ACC112 (cell line): ENCODE measurements at regions not wholly inside any gene's neighbourhood (a gene's known extent, or its start where the extent isn't known, plus 50 kb on each side); places are given as distances from the start of the nearest gene placed in this dataset.

Experiments
- H2AFZ ChIP-seq: fragments of 200-600 bp; sonication (generic); one replicate; pipeline ENCODE4 v1.6.0; 2017; ENCODE audit warnings: antibody characterized with exemption, low read length; ENCODE audit not compliant: unreplicated experiment
- H3K27ac ChIP-seq: fragments of 200-600 bp; sonication (generic); 2 replicates; pipeline ENCODE4 v1.5.1; 2014; ENCODE audit warnings: low read depth, mild to moderate bottlenecking, antibody characterized with exemption, low read length, moderate library complexity
- H3K27me3 ChIP-seq: fragments of 200-600 bp; sonication (generic); 2 replicates; pipeline ENCODE4 v1.6.1; 2014; ENCODE audit warnings: mild to moderate bottlenecking, antibody characterized with exemption, low read length, moderate library complexity, mixed read lengths; ENCODE audit not compliant: insufficient read depth
- H3K36me3 ChIP-seq: fragments of 200-600 bp; sonication (generic); 2 replicates; pipeline ENCODE4 v1.6.1; 2016; ENCODE audit warnings: mild to moderate bottlenecking, antibody characterized with exemption, low read length, moderate library complexity, mixed read lengths; ENCODE audit not compliant: insufficient read depth
- H3K4me1 ChIP-seq: fragments of 200-600 bp; sonication (generic); one replicate; pipeline ENCODE4 v1.6.1; 2016; ENCODE audit warnings: low read length, mixed read lengths; ENCODE audit not compliant: insufficient read depth, unreplicated experiment, control insufficient read depth
- H3K4me3 ChIP-seq: fragments of 200-600 bp; sonication (generic); 2 replicates; pipeline ENCODE4 v1.5.1; 2014; ENCODE audit warnings: mild to moderate bottlenecking, low read depth, low read length
- H3K79me2 ChIP-seq: fragments of 200-600 bp; sonication (generic); one replicate; pipeline ENCODE4 v1.6.0; 2016; ENCODE audit warnings: low read length; ENCODE audit not compliant: control insufficient read depth, unreplicated experiment, insufficient read depth

DNA sequence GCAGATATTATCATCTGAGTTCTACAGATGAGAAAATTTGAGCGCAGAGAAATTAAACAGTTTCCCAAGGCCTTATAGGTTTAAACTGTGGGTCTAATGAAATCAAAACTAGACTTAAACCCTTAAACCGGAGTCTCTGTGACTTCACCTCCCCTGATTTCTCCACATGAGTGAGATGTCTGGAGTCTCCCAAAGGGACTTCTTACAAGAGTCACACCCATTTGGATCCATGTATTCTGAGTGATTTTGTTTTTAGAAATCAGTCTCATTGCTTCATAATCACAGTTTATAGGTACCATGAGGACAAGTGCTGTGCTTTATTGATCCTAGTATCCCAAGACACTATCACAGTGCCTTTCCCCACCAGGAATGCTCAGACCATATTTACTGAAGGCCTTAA is 206.0 kb upstream of the JUN start:
- Histone ChIP-seq H3K4me3 (no peak overlapping the region), H3K79me2 (no peaks in the 10 kb centered on the region), H3K27ac (no peak overlapping the region), H3K36me3 (no peaks in the 10 kb centered on the region), H2AFZ (no peak overlapping the region), H3K4me1 (no peaks in the 10 kb centered on the region), H3K27me3 (no peaks in the 10 kb centered on the region)

DNA sequence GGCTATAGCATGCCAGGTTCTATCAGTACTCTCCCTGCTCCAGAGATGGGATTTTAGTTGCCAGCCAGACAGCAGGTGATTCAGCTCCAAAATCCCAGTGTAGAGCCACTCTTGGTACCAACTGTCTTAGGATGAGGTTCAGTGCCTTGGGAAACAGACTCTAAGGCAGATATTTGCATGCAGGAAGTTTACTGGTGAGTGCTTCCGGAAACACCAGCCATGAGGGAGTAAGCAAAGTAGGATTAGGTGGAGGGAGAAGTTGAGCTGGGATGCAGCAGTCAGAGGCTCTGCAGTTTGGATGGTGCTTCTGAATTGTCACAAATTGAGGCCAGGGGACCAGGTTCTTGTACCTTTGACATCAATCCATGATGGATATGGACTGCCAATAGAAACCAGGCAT is 207.5 kb upstream of the JUN start:
- Histone ChIP-seq H3K36me3 (no peaks in the 10 kb centered on the region), H3K27ac (no peak overlapping the region), H3K4me1 (no peaks in the 10 kb centered on the region), H3K4me3 (no peak overlapping the region), H3K79me2 (no peaks in the 10 kb centered on the region), H3K27me3 (no peaks in the 10 kb centered on the region), H2AFZ (no peak overlapping the region)

DNA sequence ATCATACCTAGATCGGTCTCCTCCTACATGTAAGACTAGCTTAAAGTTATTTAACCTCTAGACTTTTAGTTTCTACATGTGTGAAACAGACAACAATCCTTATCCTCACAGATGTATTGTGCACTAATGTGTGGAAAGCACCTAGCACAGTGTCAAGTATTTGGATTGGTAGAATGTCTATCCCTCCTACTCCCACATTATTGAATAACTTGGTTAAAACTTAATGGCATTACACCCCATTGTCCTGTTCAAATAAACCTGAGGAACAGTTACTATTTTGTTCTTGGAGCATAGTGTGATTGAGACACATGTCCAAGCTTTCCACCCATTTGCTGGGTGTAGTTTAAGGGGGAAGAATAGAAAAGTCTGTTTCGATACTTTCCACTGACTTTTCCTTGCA is 208.8 kb upstream of the JUN start:
- no peaks in the 10 kb centered on the region for H3K27me3 ChIP-seq
- H2AFZ ChIP-seq: no peak overlapping the region
- no peak overlapping the region for H3K27ac ChIP-seq
- no peaks in the 10 kb centered on the region for H3K36me3 ChIP-seq
- no peaks in the 10 kb centered on the region for H3K4me1 ChIP-seq
- no peaks in the 10 kb centered on the region for H3K79me2 ChIP-seq
- H3K4me3 ChIP-seq: no peak overlapping the region

DNA sequence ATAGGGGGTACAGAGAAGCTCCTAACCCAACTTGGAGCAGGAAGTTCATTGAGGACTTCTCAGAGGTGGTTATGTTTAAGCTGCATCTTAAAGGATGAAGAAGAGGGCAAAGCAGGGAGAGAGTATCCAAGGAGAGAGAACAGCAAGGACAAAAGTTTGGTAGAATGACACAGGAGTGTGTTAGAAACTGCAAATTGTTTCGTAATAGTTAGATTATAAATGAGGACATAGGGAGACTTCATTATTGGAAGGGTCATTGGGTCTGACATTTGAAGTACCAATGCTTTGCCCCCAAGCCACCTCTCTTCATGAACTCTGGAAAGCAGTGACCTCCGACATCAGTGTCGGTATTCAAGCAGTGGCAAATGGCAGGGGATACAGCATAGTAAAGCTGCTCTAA is 209.6 kb upstream of the JUN start:
- Histone ChIP-seq H3K27ac (no peak overlapping the region), H3K4me1 (no peaks in the 10 kb centered on the region), H3K27me3 (no peaks in the 10 kb centered on the region), H3K79me2 (no peaks in the 10 kb centered on the region), H3K4me3 (no peak overlapping the region), H2AFZ (no peak overlapping the region), H3K36me3 (no peaks in the 10 kb centered on the region)

DNA sequence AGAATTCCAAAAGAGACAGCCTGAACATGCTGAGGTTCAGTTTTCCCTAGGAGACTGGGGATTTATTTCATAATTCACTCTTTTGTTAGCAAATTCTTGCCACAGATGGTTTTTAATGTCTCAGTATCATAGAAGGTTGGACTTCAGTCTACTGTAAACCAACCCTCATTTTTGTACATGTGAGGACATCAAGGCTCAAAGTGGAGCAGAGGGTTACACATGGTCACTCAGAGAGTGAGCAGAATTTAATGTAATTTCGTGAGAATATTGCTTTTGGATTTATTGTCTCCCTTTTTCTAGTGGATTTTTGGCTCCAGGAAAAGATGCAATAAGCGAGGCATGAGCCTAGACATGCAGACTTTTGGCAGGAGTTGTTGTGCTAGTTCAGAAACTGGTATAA is 210.8 kb upstream of the JUN start:
- Histone ChIP-seq H3K27me3 (no peaks in the 10 kb centered on the region), H3K4me3 (no peak overlapping the region), H3K4me1 (no peaks in the 10 kb centered on the region), H3K79me2 (no peaks in the 10 kb centered on the region), H3K27ac (no peak overlapping the region), H3K36me3 (no peaks in the 10 kb centered on the region), H2AFZ (no peak overlapping the region)

DNA sequence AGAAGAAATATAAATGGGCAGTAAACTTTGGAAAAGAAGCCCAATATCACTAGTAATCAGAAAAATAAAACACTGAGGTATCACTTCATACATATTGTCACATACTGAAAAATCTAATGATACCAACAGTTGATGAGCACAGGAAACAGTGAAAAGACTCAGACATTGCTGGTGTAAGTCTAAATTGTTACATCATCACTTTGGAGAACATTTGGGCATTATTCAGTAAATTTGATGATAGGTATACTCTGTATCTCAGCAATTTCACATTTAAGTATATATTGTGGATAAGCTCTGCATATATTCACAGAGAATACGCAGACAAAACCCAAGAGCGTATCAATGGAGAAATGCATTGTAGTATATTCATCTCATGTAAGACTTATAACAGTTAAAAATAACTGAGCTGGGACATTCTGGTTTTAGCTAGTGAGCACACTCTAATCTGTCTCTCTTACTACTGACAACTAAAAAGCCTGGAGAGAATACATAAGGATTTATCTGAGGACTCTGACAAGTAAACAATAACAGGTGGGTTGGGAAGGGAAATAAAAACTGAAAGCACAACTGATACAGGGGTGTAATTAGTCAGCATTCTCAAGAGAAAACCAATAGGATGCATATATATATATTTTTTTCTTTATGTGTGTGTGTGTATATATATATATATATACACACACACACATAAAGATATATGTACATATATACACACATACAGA is 212.7 kb upstream of the JUN start:
- no peak overlapping the region for H3K27ac ChIP-seq
- no peak overlapping the region for H2AFZ ChIP-seq

DNA sequence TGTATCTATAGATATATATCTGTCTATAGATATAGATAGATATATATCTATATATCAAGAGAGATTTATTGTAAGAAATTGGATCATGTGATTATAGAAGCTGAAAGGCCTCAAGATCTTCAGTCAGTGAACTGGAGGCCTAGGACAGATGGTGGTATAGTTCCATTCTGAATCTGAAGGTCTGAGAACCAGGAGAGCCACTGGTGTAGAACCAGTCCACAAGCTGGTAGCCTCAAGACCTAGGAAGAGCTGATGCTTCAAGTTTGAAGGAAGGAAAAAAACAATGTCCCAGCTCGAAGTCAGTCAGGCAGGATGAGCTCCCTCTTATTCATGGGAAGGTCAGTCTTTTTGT is 213.2 kb upstream of the JUN start:
- H2AFZ ChIP-seq: no peak overlapping the region
- H3K27ac ChIP-seq: no peak overlapping the region
- H3K36me3 ChIP-seq: no peaks in the 10 kb centered on the region

More for the DNA sequence above, 212.7 kb upstream of the JUN start:
- Histone ChIP-seq H3K27me3 (no peaks in the 10 kb centered on the region), H3K4me3 (no peak overlapping the region), H3K36me3 (no peaks in the 10 kb centered on the region), H3K79me2 (no peaks in the 10 kb centered on the region), H3K4me1 (no peaks in the 10 kb centered on the region)

DNA sequence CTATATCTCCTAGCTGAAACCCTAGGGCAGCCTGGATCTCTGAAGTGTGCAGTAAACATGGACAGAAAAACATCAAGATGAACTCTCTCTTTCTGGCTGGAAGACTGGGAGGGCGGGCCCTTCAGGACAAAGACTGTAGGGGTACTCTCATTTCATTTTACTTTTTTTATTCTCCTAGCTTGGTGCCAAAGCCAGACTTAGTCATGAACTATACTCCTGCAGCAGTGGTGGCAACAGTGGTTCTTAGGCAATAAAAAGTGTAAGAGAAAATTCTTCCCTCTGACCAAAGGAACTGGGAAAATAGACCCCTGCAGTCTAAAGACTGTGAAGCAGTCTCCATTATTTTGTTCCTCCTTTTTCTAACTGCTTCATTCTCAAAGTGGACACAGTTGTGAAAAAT is 213.8 kb upstream of the JUN start:
- Histone ChIP-seq H3K27ac (no peak overlapping the region), H3K79me2 (no peaks in the 10 kb centered on the region), H3K4me1 (no peaks in the 10 kb centered on the region), H3K27me3 (no peaks in the 10 kb centered on the region), H3K4me3 (no peak overlapping the region), H2AFZ (no peak overlapping the region), H3K36me3 (no peaks in the 10 kb centered on the region)

More for the DNA sequence above, 213.2 kb upstream of the JUN start:
- Histone ChIP-seq H3K27me3 (no peaks in the 10 kb centered on the region), H3K4me1 (no peaks in the 10 kb centered on the region), H3K79me2 (no peaks in the 10 kb centered on the region), H3K4me3 (no peak overlapping the region)

DNA sequence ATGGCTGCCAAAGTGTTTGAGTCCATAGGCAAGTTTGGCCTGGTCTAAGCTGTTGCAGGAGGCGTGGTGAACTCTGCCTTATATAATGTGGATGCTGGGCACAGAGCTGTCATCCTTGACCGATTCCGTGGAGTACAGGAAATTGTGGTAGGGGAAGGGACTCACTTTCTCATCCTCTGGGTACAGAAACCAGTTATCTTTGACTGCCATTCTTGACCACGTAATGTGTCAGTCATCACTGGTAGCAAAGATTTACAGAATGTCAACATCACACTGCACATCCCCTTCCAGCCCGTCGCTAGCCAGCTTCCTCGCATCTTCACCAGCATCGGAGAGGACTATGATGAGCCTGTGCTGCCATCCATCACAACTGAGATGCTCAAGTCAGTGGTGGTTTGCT is 215.8 kb upstream of the JUN start:
- Histone ChIP-seq H3K36me3 (no peaks in the 10 kb centered on the region), H3K4me1 (no peaks in the 10 kb centered on the region), H3K27ac (no peak overlapping the region), H2AFZ (no peak overlapping the region), H3K4me3 (no peak overlapping the region), H3K79me2 (no peaks in the 10 kb centered on the region), H3K27me3 (no peaks in the 10 kb centered on the region)

DNA sequence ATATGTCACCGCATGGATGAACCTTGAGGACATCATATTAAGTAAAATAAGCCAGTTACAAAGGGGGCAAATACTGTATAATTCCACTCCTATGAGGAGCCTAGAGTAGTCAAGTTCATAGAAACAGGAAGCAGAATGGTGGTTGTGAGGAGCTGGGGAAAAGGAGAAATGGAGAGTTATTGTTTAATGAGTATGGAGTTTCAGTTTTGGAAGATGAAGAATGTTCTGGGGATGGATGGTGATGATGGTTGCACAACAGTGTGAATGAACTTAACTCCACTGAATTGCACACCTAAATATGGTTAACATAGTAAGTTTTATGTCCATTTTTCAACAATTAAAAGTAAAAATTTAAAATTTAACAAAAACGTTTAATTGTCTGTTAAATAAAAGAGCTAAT is 220.9 kb upstream of the JUN start:
- Histone ChIP-seq H2AFZ (no peak overlapping the region), H3K79me2 (no peaks in the 10 kb centered on the region), H3K27ac (no peak overlapping the region)

DNA sequence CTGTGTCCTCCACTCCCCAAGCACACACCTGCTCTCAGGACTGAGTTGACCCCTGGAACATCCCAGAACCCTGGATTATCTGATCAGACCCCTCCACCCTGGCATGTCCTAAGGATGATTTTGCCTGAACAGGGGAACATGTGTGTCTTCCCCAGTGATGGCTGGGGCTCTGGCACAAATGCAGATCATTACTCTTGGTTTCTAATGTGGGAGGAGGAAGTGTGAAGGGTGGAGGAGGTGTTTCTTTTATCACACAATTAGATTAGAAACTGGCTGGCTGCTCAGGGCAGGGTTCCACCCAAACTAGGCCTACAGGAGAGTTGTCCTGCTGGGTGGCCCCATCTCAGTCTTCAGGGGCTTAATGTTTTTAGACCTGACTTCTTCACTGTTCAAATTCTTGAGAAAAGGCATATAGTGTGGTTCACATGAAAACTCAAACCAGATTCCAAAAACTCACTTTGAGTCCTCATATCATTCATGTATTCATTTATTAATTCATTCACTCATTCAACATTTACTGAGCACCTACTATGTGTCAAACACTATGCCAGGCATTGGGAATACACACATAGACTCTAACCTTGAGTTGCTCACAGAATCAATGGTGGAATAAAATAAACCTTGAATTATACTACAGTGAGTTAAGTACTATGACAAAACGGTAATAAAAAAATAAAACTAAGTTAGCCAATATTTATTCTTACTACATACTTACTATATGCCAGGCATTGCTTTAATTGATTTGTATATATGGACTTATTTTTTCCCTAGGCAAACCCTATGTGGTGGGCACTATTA is 221.8 kb upstream of the JUN start:
- Histone ChIP-seq H3K79me2 (no peaks in the 10 kb centered on the region), H3K27ac (no peak overlapping the region), H3K4me1 (peaks cover 12% of the 10 kb centered on the region), H3K27me3 (no peaks in the 10 kb centered on the region), H3K36me3 (no peaks in the 10 kb centered on the region), H2AFZ (no peak overlapping the region), H3K4me3 (no peak overlapping the region)

More for the DNA sequence above, 220.9 kb upstream of the JUN start:
- peaks cover 12% of the 10 kb centered on the region for H3K4me1 ChIP-seq
- H3K27me3 ChIP-seq: no peaks in the 10 kb centered on the region
- H3K4me3 ChIP-seq: no peak overlapping the region
- no peaks in the 10 kb centered on the region for H3K36me3 ChIP-seq
